Right ventricle myocardium superior (tissue), 1 donor: ENCODE measurements at regions not wholly inside any gene's neighbourhood (a gene's known extent, or its start where the extent isn't known, plus 50 kb on each side); places are given as distances from the start of the nearest gene placed in this dataset.

Experiments
- ATAC-seq: fragments of 200-7000 bp; cut with Tn5 transposase; one replicate; pipeline ENCODE4 v1.9.1; 2020; ENCODE audit warnings: mild to moderate bottlenecking; ENCODE audit not compliant: poor library complexity
- DNase-seq: peaks from one replicate; pipeline ENCODE4 v3.0.0-alpha.2; 2020
- intact Hi-C: fragments of 100-400 bp; cut with DNase I; formaldehyde crosslinking; loops from one replicate; pipeline ENCODE4 v1.11.2; 2022
- donor health status: DM: no; HTN: yes; CAD: no; lungs with severe emphysema.

- DNase-seq (no peak), ATAC-seq (no peak)
- intact Hi-C loops = loop anchor here (10.0 kb wide), 1 partner anchor 71 kb away; no protein-coding TSS in a partner anchor
Observed at GRCh38 chr18:45423659-45424058, 191.6 kb upstream of the SLC14A2 start.

GRCh38 chr18:45430041-45430440 lies 185.2 kb upstream of the SLC14A2 start:
- DNase-seq (no peak), ATAC-seq (no peak)
- intact Hi-C loops = no loop called here

- intact Hi-C loops = no loop called here
- no peak for ATAC-seq
- no peak for DNase-seq
Observed at GRCh38 chr18:45435810-45436209, 179.5 kb upstream of the SLC14A2 start.

- no peak for DNase-seq
- no peak for ATAC-seq
- intact Hi-C loops = no loop called here
Observed at GRCh38 chr18:45437366-45437765, 177.9 kb upstream of the SLC14A2 start.

- ATAC-seq = no peak
- intact Hi-C loops = no loop called here
Observed at GRCh38 chr18:45439851-45440645, 175.2 kb upstream of the SLC14A2 start.

GRCh38 chr18:45441110-45441847 lies 174.0 kb upstream of the SLC14A2 start:
- no peak for DNase-seq

More at GRCh38 chr18:45439851-45440645, 175.2 kb upstream of the SLC14A2 start:
- no peak for DNase-seq

GRCh38 chr18:45444040-45444439 lies 171.2 kb upstream of the SLC14A2 start:
- intact Hi-C loops = no loop called here
- no peak for ATAC-seq
- DNase-seq = no peak

More at GRCh38 chr18:45441110-45441847, 174.0 kb upstream of the SLC14A2 start:
- no peak for ATAC-seq
- intact Hi-C loops = no loop called here

GRCh38 chr18:45447355-45448265 lies 167.7 kb upstream of the SLC14A2 start:
- ATAC-seq = no peak
- intact Hi-C loops = no loop called here
- no peak for DNase-seq

- ATAC-seq = no peak
- no peak for DNase-seq
- intact Hi-C loops = no loop called here
Observed at GRCh38 chr18:45448871-45449270, 166.4 kb upstream of the SLC14A2 start.

GRCh38 chr18:45449418-45450227 lies 165.7 kb upstream of the SLC14A2 start:
- intact Hi-C loops = no loop called here
- DNase-seq (peak; percentile 64), ATAC-seq (peak; percentile 78)

- intact Hi-C loops = no loop called here
- ATAC-seq (peak; percentile 86), DNase-seq (no peak)
Observed at GRCh38 chr18:45456090-45457021, 158.9 kb upstream of the SLC14A2 start.

GRCh38 chr18:45458033-45458432 lies 157.2 kb upstream of the SLC14A2 start:
- ATAC-seq = no peak
- intact Hi-C loops = no loop called here
- DNase-seq = no peak

- intact Hi-C loops = no loop called here
- no peak for ATAC-seq
Observed at GRCh38 chr18:45462179-45462578, 153.1 kb upstream of the SLC14A2 start.

GRCh38 chr18:45463451-45463850 lies 151.8 kb upstream of the SLC14A2 start:
- intact Hi-C loops = no loop called here
- DNase-seq (no peak), ATAC-seq (no peak)

More at GRCh38 chr18:45462179-45462578, 153.1 kb upstream of the SLC14A2 start:
- no peak for DNase-seq

- DNase-seq (no peak), ATAC-seq (peak; percentile 15)
- intact Hi-C loops = no loop called here
Observed at GRCh38 chr18:45464619-45465018, 150.7 kb upstream of the SLC14A2 start.

- intact Hi-C loops = no loop called here
- DNase-seq = no peak
- no peak for ATAC-seq
Observed at GRCh38 chr18:45467293-45467692, 148.0 kb upstream of the SLC14A2 start.

GRCh38 chr18:45467945-45468344 lies 147.3 kb upstream of the SLC14A2 start:
- intact Hi-C loops = no loop called here
- ATAC-seq (no peak), DNase-seq (no peak)
